Neuron (in vitro differentiated cells): ENCODE measurements at regions not wholly inside any gene's neighbourhood (a gene's known extent, or its start where the extent isn't known, plus 50 kb on each side); places are given as distances from the start of the nearest gene placed in this dataset.
"Not testable (repeated sequence)": the region's sequence is repeated elsewhere in the genome, so short reads cannot be mapped to it uniquely, and the experiment has no call there.

Experiments used
- H2AFZ ChIP-seq: one replicate; pipeline ENCODE4 v1.6.1; 2013; ENCODE audit warnings: low read depth, mild to moderate bottlenecking, inconsistent platforms, low read length, moderate library complexity
- H3K27me3 ChIP-seq: one replicate; pipeline ENCODE4 v1.6.1; 2013; ENCODE audit warnings: low read length; ENCODE audit not compliant: insufficient read depth
- H3K36me3 ChIP-seq: one replicate; pipeline ENCODE4 v1.6.1; 2013; ENCODE audit warnings: low read length; ENCODE audit not compliant: insufficient read depth
- H3K4me1 ChIP-seq: one replicate; pipeline ENCODE4 v1.6.1; 2013; ENCODE audit warnings: low read length; ENCODE audit not compliant: insufficient read depth
- H3K4me3 ChIP-seq: 2 replicates; pipeline ENCODE4 v1.5.1; 2013; ENCODE audit warnings: mild to moderate bottlenecking, low read length, moderate library complexity
- H3K9me3 ChIP-seq: one replicate; pipeline ENCODE4 v1.6.1; 2013; ENCODE audit warnings: low read length

- H3K4me1 ChIP-seq, H3K4me3 ChIP-seq, H3K9me3 ChIP-seq, H3K36me3 ChIP-seq, H2AFZ ChIP-seq, H3K27me3 ChIP-seq: not testable (repeated sequence)
Measured at GRCh38 chr2:105989803-105990202, 204.3 kb downstream of the UXS1 start.

DNA sequence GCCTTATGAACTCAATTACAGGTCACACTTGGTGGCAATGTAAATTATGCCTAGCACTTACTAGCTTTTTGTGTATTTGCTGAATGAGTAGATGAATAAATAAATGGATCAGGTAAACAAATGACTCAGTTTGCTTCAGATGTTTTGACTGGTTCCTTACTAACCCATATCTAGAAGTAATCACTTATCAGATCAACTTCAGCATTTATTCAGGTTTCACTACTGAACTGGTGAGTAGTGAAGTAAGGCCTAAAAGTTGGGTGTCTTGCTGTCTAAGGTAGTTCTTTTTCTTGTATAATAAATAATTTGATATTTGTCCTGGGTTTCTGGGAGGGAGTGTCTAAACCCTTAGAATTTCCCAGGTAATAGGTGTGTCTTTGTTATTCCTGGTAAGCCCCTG lies 205.0 kb downstream of the UXS1 start:
- no peak overlapping the region for H3K4me3 ChIP-seq
- no peak overlapping the region for H2AFZ ChIP-seq

GRCh38 chr2:105977807-105978206 lies 216.3 kb downstream of the UXS1 start:
- Histone ChIP-seq H3K9me3 (no peaks in the 10 kb centered on the region), H3K27me3 (peaks cover 9% of the 10 kb centered on the region), H2AFZ (no peak overlapping the region), H3K36me3 (no peaks in the 10 kb centered on the region), H3K4me1 (no peaks in the 10 kb centered on the region), H3K4me3 (no peak overlapping the region)

More for the DNA sequence above, 205.0 kb downstream of the UXS1 start:
- Histone ChIP-seq H3K36me3 (no peaks in the 10 kb centered on the region), H3K27me3 (no peaks in the 10 kb centered on the region), H3K9me3 (peaks cover 3% of the 10 kb centered on the region), H3K4me1 (no peaks in the 10 kb centered on the region)

- H3K9me3 ChIP-seq, result no peaks in the 10 kb centered on the region
- H2AFZ ChIP-seq, result no peak overlapping the region
- peaks cover 9% of the 10 kb centered on the region for H3K27me3 ChIP-seq
- no peaks in the 10 kb centered on the region for H3K36me3 ChIP-seq
- no peak overlapping the region for H3K4me3 ChIP-seq
- no peaks in the 10 kb centered on the region for H3K4me1 ChIP-seq
Measured at GRCh38 chr2:105977212-105977611, 216.9 kb downstream of the UXS1 start.

DNA sequence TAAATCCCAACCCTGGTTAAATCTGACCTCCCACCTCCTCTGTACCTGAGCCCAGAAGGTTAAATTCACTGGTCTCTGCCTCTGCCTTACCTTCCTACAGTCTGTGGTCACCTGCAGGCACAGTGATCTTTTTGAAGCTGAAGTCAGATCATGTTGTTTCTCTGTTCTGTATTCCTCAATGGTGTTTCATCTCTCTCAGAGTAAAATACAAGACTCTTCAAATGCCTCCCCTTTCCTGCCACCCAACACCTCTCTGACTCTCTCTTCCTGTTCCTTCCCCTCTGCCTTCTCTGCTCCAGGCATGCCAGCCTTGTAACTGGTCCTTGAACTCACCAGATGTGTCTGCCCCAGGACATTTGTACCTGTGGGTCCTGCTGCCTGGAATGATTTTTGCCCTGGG lies 219.3 kb downstream of the UXS1 start:
- H3K4me1 ChIP-seq, result no peaks in the 10 kb centered on the region
- H3K9me3 ChIP-seq, result no peaks in the 10 kb centered on the region
- no peak overlapping the region for H2AFZ ChIP-seq
- peaks cover 9% of the 10 kb centered on the region for H3K27me3 ChIP-seq
- no peaks in the 10 kb centered on the region for H3K36me3 ChIP-seq
- H3K4me3 ChIP-seq, result no peak overlapping the region

DNA sequence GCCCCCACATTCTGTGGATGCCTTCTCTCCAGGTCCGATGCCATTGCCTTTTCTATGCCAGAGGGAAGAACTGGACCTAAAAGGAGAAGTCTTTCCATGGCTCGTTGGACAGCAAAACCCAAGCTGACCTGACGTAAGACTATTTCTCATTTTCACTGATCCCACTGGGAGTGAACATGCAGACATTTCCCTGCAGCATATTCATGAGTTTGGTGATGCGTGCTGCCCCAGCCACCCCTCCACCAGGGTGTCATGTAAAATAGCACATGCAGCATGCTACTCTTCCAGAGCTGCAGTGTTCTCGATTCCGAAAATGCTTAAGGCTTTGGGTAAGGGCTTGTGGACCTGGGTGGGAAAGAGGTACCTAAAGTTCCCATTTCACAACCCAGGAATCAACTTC lies 221.2 kb downstream of the UXS1 start:
- no peak overlapping the region for H2AFZ ChIP-seq
- H3K27me3 ChIP-seq, result peaks cover 9% of the 10 kb centered on the region
- no peaks in the 10 kb centered on the region for H3K4me1 ChIP-seq
- H3K9me3 ChIP-seq, result no peaks in the 10 kb centered on the region
- no peak overlapping the region for H3K4me3 ChIP-seq
- no peaks in the 10 kb centered on the region for H3K36me3 ChIP-seq

DNA sequence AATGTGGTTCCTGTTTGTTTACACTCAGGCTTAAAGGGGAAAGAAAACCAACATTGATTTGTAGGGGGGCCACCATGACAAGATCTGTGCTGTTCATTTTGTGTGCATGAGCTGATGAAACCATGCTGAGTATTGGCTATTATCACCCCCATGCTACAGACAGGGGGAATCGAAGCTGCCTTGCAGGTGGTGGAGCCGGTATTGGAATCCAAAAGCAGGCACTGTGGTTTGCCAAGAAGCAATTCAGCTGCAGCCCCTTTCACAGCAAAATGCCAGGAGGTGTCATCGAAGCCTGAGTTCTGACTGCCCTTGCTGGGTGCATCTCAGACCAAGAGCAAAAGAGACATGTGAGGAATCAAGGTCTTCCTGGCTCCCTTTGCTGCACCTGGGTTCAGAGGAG lies 221.9 kb downstream of the UXS1 start:
- H3K4me3 ChIP-seq, result no peak overlapping the region
- no peaks in the 10 kb centered on the region for H3K9me3 ChIP-seq
- no peaks in the 10 kb centered on the region for H3K4me1 ChIP-seq
- H3K36me3 ChIP-seq, result no peaks in the 10 kb centered on the region
- H2AFZ ChIP-seq, result no peak overlapping the region
- peaks cover 9% of the 10 kb centered on the region for H3K27me3 ChIP-seq

DNA sequence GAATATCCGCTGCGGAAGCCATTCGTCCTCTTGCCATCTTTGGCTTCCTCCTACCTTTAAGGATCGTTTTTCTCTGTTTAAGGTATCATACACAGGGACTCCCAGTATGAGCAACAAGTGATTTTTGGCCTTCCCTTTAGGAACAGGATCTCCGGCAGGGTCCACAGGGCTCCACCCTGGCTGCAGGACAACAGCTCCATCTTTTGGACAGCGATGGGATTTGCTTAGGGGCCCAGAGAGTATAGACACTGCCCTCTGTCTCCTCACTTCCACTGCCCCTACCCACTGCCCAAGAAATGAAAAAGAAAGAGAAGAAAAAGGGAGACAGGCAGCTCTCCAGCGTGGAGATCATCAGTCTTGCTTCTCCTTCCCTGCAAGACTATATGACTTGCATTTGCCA lies 224.5 kb downstream of the UXS1 start:
- Histone ChIP-seq H3K9me3 (no peaks in the 10 kb centered on the region), H3K36me3 (no peaks in the 10 kb centered on the region), H3K27me3 (peaks cover 9% of the 10 kb centered on the region), H2AFZ (no peak overlapping the region), H3K4me1 (no peaks in the 10 kb centered on the region), H3K4me3 (no peak overlapping the region)

GRCh38 chr2:105962221-105962620 lies 217.5 kb downstream of the NCK2 start:
- H3K27me3 ChIP-seq, result peaks cover 5% of the 10 kb centered on the region
- no peaks in the 10 kb centered on the region for H3K36me3 ChIP-seq
- no peak overlapping the region for H2AFZ ChIP-seq
- peaks cover 3% of the 10 kb centered on the region for H3K9me3 ChIP-seq
- H3K4me3 ChIP-seq, result no peak overlapping the region
- peaks cover 6% of the 10 kb centered on the region for H3K4me1 ChIP-seq

DNA sequence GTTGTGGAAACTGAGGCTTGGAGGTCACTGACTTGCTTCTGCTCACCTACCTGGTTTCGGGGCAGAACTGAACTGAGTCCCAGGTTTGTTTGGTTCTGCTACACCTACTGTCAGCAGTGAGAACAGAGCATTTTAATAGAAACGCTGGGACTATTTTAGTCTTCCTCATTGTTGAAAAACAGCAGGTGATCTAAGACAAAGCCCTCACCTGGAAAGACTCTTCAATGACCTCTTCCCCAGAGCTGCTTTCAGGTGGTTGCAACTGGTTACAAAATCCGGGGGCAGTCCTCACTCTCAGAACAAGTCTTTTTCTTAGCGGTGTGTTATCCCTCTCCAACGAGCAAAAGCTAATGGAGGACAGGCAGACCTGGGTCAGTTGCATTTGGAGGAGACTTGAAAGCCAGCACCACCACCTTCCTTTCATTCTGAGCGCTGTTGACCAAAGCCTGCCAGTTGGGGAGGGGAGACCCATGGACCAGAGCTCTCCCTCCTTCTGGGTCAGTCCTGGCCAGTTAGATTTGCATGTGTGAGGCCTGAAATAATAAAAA lies 217.0 kb downstream of the NCK2 start:
- Histone ChIP-seq H3K9me3 (peaks cover 3% of the 10 kb centered on the region), H3K36me3 (no peaks in the 10 kb centered on the region), H2AFZ (no peak overlapping the region), H3K4me1 (peaks cover 6% of the 10 kb centered on the region), H3K27me3 (peaks cover 5% of the 10 kb centered on the region), H3K4me3 (no peak overlapping the region)

- no peaks in the 10 kb centered on the region for H3K36me3 ChIP-seq
- H3K9me3 ChIP-seq, result peaks cover 3% of the 10 kb centered on the region
- peaks cover 9% of the 10 kb centered on the region for H3K27me3 ChIP-seq
- no peak overlapping the region for H2AFZ ChIP-seq
- H3K4me1 ChIP-seq, result peaks cover 6% of the 10 kb centered on the region
- no peak overlapping the region for H3K4me3 ChIP-seq
Measured at GRCh38 chr2:105959357-105959756, 214.6 kb downstream of the NCK2 start.

GRCh38 chr2:105954891-105955290 lies 210.2 kb downstream of the NCK2 start:
- Histone ChIP-seq H2AFZ (no peak overlapping the region), H3K9me3 (peaks cover 4% of the 10 kb centered on the region), H3K4me1 (peaks cover 10% of the 10 kb centered on the region), H3K27me3 (peaks cover 24% of the 10 kb centered on the region), H3K36me3 (no peaks in the 10 kb centered on the region), H3K4me3 (no peak overlapping the region)

DNA sequence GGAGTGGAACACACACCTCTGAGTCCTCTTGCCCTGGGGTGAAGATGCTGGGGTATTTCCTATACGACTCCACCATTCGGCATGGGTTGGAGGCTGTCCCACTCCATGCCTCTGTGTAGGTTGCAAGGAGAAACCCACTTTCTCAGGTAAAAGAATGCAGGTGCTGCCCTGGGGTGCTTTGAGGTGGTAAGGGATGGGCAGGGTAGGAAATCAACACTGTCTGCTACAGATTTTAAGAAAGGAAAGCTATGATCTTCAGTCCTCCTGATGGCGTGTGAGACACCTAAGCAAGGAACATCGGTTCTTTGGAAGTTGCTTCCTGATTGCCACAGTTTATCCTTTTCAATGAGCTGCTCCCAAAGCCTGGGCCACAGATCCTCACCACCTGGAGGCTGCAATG lies 209.2 kb downstream of the NCK2 start:
- Histone ChIP-seq H3K4me3 (no peak overlapping the region), H3K27me3 (peaks cover 24% of the 10 kb centered on the region), H3K36me3 (no peaks in the 10 kb centered on the region), H3K9me3 (peaks cover 4% of the 10 kb centered on the region), H2AFZ (no peak overlapping the region), H3K4me1 (peaks cover 10% of the 10 kb centered on the region)

- Histone ChIP-seq H3K4me1 (peaks cover 10% of the 10 kb centered on the region), H3K36me3 (no peaks in the 10 kb centered on the region), H3K9me3 (peaks cover 2% of the 10 kb centered on the region), H2AFZ (no peak overlapping the region), H3K4me3 (no peak overlapping the region), H3K27me3 (peaks cover 18% of the 10 kb centered on the region)
Measured at GRCh38 chr2:105952131-105952530, 207.4 kb downstream of the NCK2 start.
